ENCODE measurements at regions not wholly inside any gene's neighbourhood (a gene's known extent, or its start where the extent isn't known, plus 50 kb on each side); places are given as distances from the start of the nearest gene placed in this dataset.
"Not testable (repeated sequence)": the region's sequence is repeated elsewhere in the genome, so short reads cannot be mapped to it uniquely, and the experiment has no call there.

- Histone ChIP-seq H3K4me1 (no peaks in the 10 kb centered on the region), H3K9me3 (no peaks in the 10 kb centered on the region), H3K36me3 (no peaks in the 10 kb centered on the region), H3K27me3 (no peaks in the 10 kb centered on the region), H3K4me3 (no peak overlapping the region), H3K27ac (no peak overlapping the region)
- intact Hi-C loops (cut with DNase I): no loop called here
- WGBS (ENCODE audit: insufficient coverage, low coverage, low lambda C conversion rate, missing lambda C conversion rate): 56% methylated on average over 1 of the region's 1 CpG
- TF ChIP-seq CTCF (IDR thresholded peaks at IDR 0.05) (no peak), POLR2A (IDR thresholded peaks at IDR 0.05) (no peak)
- ATAC-seq (no peak), DNase-seq (no peak)
These were observed 70.4 kb upstream of the THRB start for GRCh38 chr3:24565053-24565452.

DNA sequence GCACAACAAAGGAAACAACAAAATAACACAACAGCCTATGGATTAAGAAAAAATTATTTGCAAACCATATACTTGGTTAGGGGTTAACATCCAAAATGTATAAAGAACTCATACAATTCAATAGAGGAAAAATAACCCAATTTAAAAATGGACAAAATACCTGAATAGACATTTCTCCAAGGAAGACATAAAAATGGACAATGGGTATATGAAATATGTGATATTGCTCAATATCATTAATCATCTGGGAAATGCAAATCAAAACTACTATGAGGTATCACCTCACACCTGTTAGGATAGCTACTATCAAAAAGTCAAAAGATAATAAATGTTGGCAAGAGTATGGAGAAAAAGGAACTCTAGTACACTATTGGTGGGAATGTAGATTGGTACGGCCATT lies 71.0 kb upstream of the THRB start:
- H3K27me3 ChIP-seq: no peaks in the 10 kb centered on the region
- no peak for ATAC-seq
- 57% methylated on average over 1 of the region's 1 CpG for WGBS (ENCODE audit: insufficient coverage, low coverage, low lambda C conversion rate, missing lambda C conversion rate)
- H3K4me1 ChIP-seq: no peaks in the 10 kb centered on the region
- no peak for TF ChIP-seq CTCF (IDR thresholded peaks at IDR 0.05)
- no peak for TF ChIP-seq POLR2A (IDR thresholded peaks at IDR 0.05)
- H3K27ac ChIP-seq: no peak overlapping the region
- no peak overlapping the region for H3K4me3 ChIP-seq
- H3K36me3 ChIP-seq: no peaks in the 10 kb centered on the region
- H3K9me3 ChIP-seq: no peaks in the 10 kb centered on the region
- DNase-seq: no peak
- intact Hi-C loops (cut with DNase I): no loop called here

GRCh38 chr3:24566927-24567326 lies 72.3 kb upstream of the THRB start:
- intact Hi-C loops (cut with DNase I): no loop called here
- no peaks in the 10 kb centered on the region for H3K4me1 ChIP-seq
- H3K36me3 ChIP-seq: no peaks in the 10 kb centered on the region
- H3K27ac ChIP-seq: no peak overlapping the region
- WGBS (ENCODE audit: insufficient coverage, low coverage, low lambda C conversion rate, missing lambda C conversion rate): 96% methylated on average over 9 of the region's 15 CpGs
- H3K27me3 ChIP-seq: no peaks in the 10 kb centered on the region
- H3K4me3 ChIP-seq: no peak overlapping the region
- no peak for DNase-seq
- ATAC-seq: no peak
- no peaks in the 10 kb centered on the region for H3K9me3 ChIP-seq
- no peak for TF ChIP-seq POLR2A (IDR thresholded peaks at IDR 0.05)
- TF ChIP-seq CTCF (IDR thresholded peaks at IDR 0.05): no peak

GRCh38 chr3:24572409-24572808 lies 77.8 kb upstream of the THRB start:
- H3K27ac ChIP-seq; H3K4me1 ChIP-seq; DNase-seq; ATAC-seq; H3K36me3 ChIP-seq; H3K4me3 ChIP-seq; intact Hi-C loops (cut with DNase I); H3K9me3 ChIP-seq; H3K27me3 ChIP-seq: not testable (repeated sequence)
- WGBS (ENCODE audit: insufficient coverage, low coverage, low lambda C conversion rate, missing lambda C conversion rate): 80% methylated on average over 6 of the region's 6 CpGs

DNA sequence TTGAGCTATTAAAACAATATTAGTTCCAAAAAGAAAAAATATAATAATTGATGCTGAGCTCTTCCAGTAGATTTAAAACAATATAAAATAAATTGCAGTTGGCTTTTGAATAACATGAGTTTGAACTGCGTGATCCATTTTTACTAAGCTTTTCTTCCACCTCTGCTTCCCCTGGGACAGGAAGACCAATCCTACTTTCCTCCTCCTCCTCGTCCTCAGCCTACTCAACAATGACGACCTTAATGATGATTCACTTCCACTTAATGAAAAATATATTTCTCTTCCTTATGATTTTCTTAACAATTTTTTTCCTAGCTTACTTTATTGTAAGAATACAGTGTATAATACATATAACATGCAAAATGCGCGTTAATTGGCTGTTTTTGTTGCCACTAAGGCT lies 78.9 kb upstream of the THRB start:
- Histone ChIP-seq H3K36me3 (no peaks in the 10 kb centered on the region), H3K27me3 (no peaks in the 10 kb centered on the region), H3K4me3 (no peak overlapping the region), H3K9me3 (no peaks in the 10 kb centered on the region), H3K27ac (no peak overlapping the region), H3K4me1 (no peaks in the 10 kb centered on the region)
- DNase-seq (no peak), ATAC-seq (no peak)
- intact Hi-C loops (cut with DNase I): no loop called here
- WGBS (ENCODE audit: insufficient coverage, low coverage, low lambda C conversion rate, missing lambda C conversion rate): 65% methylated on average over 5 of the region's 5 CpGs
- TF ChIP-seq POLR2A (IDR thresholded peaks at IDR 0.05) (no peak), CTCF (IDR thresholded peaks at IDR 0.05) (no peak)

Data from right lobe of liver (tissue), 6 donors.